Stomach (tissue), 8 donors: ENCODE measurements at regions not wholly inside any gene's neighbourhood (a gene's known extent, or its start where the extent isn't known, plus 50 kb on each side); places are given as distances from the start of the nearest gene placed in this dataset.

Source experiments
- DNase-seq, 2 donors: peaks; one replicate each; pipeline versions ENCODE4 v3.0.0 to v3.0.0-alpha.2; 2013 to 2019
- H3K27ac ChIP-seq, 5 donors: fragments of 200-600 bp in 4 of 5; sonication (generic) in 4 of 5; one replicate each; pipeline ENCODE4 v1.5.1; 2013 to 2019; ENCODE audit warnings: mild to moderate bottlenecking in 1 of 5, moderate library complexity in 1 of 5
- H3K27me3 ChIP-seq, 3 donors: fragments of 200-600 bp; sonication (generic); one replicate each; pipeline ENCODE4 v1.5.1; 2017 to 2019; ENCODE audit warnings: mixed run types in 1 of 3
- H3K36me3 ChIP-seq, 4 donors: fragments of 200-600 bp; sonication (generic); 1 replicate in 3 of 4; 2 replicates in 1 of 4; pipeline ENCODE4 v1.5.1; 2016 to 2019
- H3K4me1 ChIP-seq, 4 donors: fragments of 200-600 bp; sonication (generic); one replicate each; pipeline ENCODE4 v1.5.1; 2016 to 2019
- H3K4me3 ChIP-seq, 4 donors: fragments of 200-600 bp; sonication (generic) in 3 of 4; one replicate each; pipeline ENCODE4 v1.5.1; 2016 to 2019; ENCODE audit warnings: mild to moderate bottlenecking in 1 of 4
- H3K9me3 ChIP-seq, 4 donors: fragments of 200-600 bp; sonication (generic); one replicate each; pipeline ENCODE4 v1.5.1; 2016 to 2019
- EP300 ChIP-seq: sonication (generic); formaldehyde crosslinking; IDR thresholded peaks from one replicate; pipeline ENCODE4 v1.6.1; 2017; ENCODE audit warnings: antibody characterized with exemption
- POLR2A ChIP-seq, 4 donors: fragments of 450-650 bp; IDR thresholded peaks; one replicate each; pipeline ENCODE4 v1.6.1; 2016; ENCODE audit warnings: antibody characterized with exemption in 4 of 4, control low read depth in 2 of 4, mild to moderate bottlenecking in 1 of 4, moderate library complexity in 1 of 4
- POLR2AphosphoS5 ChIP-seq, 3 donors: sonication (generic); formaldehyde crosslinking; IDR thresholded peaks; one replicate each; pipeline ENCODE4 v1.6.1; 2016; ENCODE audit warnings: antibody characterized with exemption in 3 of 3
- WGBS, 5 donors: extraction: QIAGEN DNeasy Blood & Tissue Kit in 3 of 5; methylation state at CpG; one replicate each; pipeline versions ENCODE4 v1.1.5 to v1.1.7; 2013 to 2018; 5-methylcytosine and 5-hydroxymethylcytosine counted together
- intact Hi-C: fragments of 100-400 bp; cut with DNase I; formaldehyde crosslinking; loops from one replicate; pipeline ENCODE4 v1.15.1; 2023; ENCODE audit warnings: low total_unique reads
- TF ChIP-seq, protein P1 (sequence below), 7 experiments: fragments of 450-650 bp in 4 of 7; fragments of 200-600 bp in 3 of 7; sonication (generic) in 3 of 7; IDR thresholded peaks; one replicate each; pipeline ENCODE4 v1.5.1; 2016 to 2019; ENCODE audit warnings: antibody characterized with exemption in 7 of 7, control low read depth in 2 of 7, mild to moderate bottlenecking in 1 of 7
- donor health status: healthy with polysubstance abuse.
- donor health status: Bipolar disorder and iron deficiency.
- donor health status: healthy.

DNA sequence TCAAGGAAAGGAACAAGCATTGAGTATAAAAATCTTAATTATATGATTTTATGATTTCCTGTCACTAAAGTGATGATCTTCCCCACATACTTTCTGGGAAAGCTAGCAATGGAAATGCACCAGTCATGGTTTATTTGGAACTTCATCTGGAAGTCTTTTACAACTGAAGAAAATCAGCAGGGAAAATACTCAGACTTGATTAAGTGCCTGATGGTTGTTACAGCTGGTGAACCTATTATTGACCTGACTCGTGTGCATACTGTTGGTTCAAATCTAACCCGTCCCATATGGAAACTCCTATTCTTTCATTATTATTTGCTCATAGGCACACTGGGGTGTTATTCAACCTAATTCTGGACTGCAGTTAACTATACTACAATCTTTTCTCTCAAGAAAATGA, 701.8 kb upstream of the CCDC54 start:
- Histone ChIP-seq H3K36me3 (no peaks in the 10 kb centered on the region), H3K27me3 (no peaks in the 10 kb centered on the region), H3K9me3 (no peaks in the 10 kb centered on the region), H3K4me3 (no peak overlapping the region), H3K4me1 (no peaks in the 10 kb centered on the region), H3K27ac (no peak overlapping the region)
- no peak for DNase-seq
- intact Hi-C loops, result no loop called here
- 67 to 84% (median 80%) methylated on average over 2 of the region's 2 CpGs for WGBS, 5 donors
- TF ChIP-seq EP300, result no peak
- TF ChIP-seq, protein P1, sequence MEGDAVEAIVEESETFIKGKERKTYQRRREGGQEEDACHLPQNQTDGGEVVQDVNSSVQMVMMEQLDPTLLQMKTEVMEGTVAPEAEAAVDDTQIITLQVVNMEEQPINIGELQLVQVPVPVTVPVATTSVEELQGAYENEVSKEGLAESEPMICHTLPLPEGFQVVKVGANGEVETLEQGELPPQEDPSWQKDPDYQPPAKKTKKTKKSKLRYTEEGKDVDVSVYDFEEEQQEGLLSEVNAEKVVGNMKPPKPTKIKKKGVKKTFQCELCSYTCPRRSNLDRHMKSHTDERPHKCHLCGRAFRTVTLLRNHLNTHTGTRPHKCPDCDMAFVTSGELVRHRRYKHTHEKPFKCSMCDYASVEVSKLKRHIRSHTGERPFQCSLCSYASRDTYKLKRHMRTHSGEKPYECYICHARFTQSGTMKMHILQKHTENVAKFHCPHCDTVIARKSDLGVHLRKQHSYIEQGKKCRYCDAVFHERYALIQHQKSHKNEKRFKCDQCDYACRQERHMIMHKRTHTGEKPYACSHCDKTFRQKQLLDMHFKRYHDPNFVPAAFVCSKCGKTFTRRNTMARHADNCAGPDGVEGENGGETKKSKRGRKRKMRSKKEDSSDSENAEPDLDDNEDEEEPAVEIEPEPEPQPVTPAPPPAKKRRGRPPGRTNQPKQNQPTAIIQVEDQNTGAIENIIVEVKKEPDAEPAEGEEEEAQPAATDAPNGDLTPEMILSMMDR (IDR thresholded peaks at IDR 0.05), result no peak
- no peak for TF ChIP-seq POLR2AphosphoS5 (IDR thresholded peaks at IDR 0.05)
- no peak for TF ChIP-seq POLR2A (IDR thresholded peaks at IDR 0.05)

DNA sequence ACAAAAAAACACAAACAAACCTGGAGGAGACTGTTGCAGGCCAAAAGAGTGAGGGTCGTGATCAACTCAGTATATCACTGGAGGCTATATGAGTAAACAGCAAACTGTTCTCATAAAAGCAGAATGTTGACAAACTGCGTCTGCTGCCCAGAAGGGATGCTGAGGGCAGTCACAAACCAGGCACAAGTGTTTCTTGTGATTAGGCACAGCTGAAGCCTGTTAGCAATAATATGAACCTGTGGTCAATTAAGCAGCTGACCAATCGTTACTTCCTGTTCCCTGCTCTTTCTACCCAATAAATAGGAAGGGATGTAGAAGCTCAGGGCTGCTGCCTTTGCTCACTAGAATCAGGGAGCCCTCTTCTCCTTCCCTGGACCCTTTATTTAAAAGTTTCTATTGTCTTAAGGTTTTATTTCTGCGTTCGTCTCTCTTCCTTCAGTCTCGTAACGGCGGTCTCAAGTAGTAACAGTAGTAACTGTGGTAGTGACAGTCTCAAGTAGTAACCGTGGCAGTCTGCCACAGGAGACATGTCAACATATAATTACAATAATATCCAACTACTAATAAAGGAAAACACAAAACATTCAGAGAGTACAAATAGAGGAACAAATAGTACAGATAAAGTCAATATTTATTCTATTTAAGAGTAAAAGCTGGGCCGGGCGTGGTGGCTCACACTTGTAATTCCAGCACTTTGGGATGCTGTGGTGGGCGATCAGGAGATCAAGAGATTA, 698.4 kb upstream of the CCDC54 start:
- WGBS, 5 donors, result 77 to 81% (median 79%) methylated on average over 12 of the region's 12 CpGs
- H3K4me3 ChIP-seq, result no peak overlapping the region
- intact Hi-C loops, result no loop called here
- H3K36me3 ChIP-seq, result no peaks in the 10 kb centered on the region
- TF ChIP-seq POLR2AphosphoS5 (IDR thresholded peaks at IDR 0.05) (no peak), POLR2A (IDR thresholded peaks at IDR 0.05) (no peak), EP300 (no peak)
- TF ChIP-seq, protein P1 (IDR thresholded peaks at IDR 0.05), result no peak
- H3K27me3 ChIP-seq, result no peaks in the 10 kb centered on the region
- DNase-seq, result no peak
- no peaks in the 10 kb centered on the region for H3K9me3 ChIP-seq
- no peaks in the 10 kb centered on the region for H3K4me1 ChIP-seq
- no peak overlapping the region for H3K27ac ChIP-seq

DNA sequence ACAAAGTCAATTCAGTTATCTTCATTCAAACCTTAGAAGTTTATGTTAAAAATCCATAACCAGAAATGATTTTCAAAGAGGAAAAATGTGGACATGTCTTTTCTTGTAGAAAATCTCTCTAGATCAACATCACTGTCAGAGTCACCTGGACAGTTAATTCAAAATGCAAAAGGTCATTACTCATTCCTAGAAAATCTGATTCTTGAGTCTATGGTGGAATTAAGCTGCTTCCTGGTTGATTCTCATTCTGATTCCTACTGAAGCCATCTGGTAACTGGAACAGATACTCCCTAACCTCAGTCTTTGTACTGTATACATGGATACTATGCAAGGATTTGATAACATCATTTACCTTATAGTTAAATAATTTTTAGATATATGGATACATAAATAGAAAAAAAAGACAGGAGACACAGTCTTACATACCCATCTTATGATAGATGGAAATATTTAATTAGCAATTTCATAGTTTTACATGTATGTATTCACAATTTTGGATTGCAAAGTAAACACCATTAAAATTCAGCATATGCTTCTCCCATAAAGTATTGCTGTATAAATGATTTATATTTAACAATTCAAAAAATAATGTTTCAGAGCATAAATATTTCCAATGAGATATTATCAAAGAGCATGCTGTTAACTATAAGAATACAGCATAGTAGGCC, 693.2 kb upstream of the CCDC54 start:
- intact Hi-C loops, result no loop called here
- no peaks in the 10 kb centered on the region for H3K4me1 ChIP-seq
- no peak for TF ChIP-seq EP300
- no peak for TF ChIP-seq POLR2A (IDR thresholded peaks at IDR 0.05)
- TF ChIP-seq, protein P1 (IDR thresholded peaks at IDR 0.05), result no peak
- no peak for TF ChIP-seq POLR2AphosphoS5 (IDR thresholded peaks at IDR 0.05)
- no peaks in the 10 kb centered on the region for H3K9me3 ChIP-seq
- no peak for DNase-seq
- no peak overlapping the region for H3K4me3 ChIP-seq
- H3K27me3 ChIP-seq, result no peaks in the 10 kb centered on the region
- H3K36me3 ChIP-seq, result no peaks in the 10 kb centered on the region
- H3K27ac ChIP-seq, result no peak overlapping the region

DNA sequence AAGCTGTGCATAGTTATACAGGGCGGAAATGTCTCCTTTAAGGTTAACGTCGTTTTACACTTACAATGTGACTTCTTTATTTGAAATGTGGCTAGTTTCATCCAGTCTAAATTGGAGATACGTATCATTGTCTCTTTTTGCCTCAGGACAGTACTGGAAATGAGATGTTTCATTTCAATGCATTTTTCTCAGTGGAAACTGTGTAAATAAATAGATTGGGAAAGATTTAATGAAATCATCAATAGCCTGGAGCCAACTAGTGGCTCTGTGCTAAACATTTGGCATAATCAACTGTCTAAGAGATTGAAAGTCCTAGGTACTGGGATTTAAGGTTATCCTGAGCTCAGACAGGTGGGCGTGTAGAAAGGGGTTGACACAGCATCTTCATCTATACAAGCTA, 691.5 kb upstream of the CCDC54 start:
- H3K27me3 ChIP-seq, result no peaks in the 10 kb centered on the region
- no peaks in the 10 kb centered on the region for H3K36me3 ChIP-seq
- DNase-seq, result no peak
- no peaks in the 10 kb centered on the region for H3K4me1 ChIP-seq
- no peak overlapping the region for H3K27ac ChIP-seq
- no peak for TF ChIP-seq EP300
- TF ChIP-seq POLR2A (IDR thresholded peaks at IDR 0.05), result no peak
- TF ChIP-seq, protein P1 (IDR thresholded peaks at IDR 0.05), result no peak
- TF ChIP-seq POLR2AphosphoS5 (IDR thresholded peaks at IDR 0.05), result no peak
- intact Hi-C loops, result no loop called here
- 82 to 88% (median 83%) methylated on average over 5 of the region's 5 CpGs for WGBS, 5 donors
- no peaks in the 10 kb centered on the region for H3K9me3 ChIP-seq
- H3K4me3 ChIP-seq, result no peak overlapping the region
